ENCODE measurements at regions not wholly inside any gene's neighbourhood (a gene's known extent, or its start where the extent isn't known, plus 50 kb on each side); places are given as distances from the start of the nearest gene placed in this dataset.

DNA sequence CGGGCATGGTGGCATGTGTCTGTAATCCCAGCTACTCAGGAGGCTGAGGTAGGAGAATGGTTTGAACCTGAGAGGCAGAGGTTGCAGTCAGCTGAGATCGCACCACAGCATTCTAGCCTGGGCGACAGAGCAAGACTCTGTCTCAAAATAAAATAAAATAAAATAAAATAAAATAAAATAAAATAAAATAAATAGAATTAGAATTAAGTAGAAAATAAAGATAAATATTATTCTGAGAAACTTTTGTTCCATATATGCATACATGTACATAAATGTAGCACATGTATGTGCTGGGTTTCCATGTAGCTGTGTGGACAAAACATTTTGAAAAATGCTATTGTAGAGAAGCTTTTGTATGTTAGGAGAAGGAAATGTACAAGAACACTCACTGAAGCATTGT is 129.4 kb upstream of the VLDLR start:
- Histone ChIP-seq H2AFZ (replicated peaks; ENCODE audit: low read length, poor library complexity) (no peak overlapping the region), H4K8ac (ENCODE audit: low read depth in 2 of 2, low read length in 2 of 2) (no peak overlapping the region), H2AK5ac (ENCODE audit: low read depth, low read length) (no peak overlapping the region), H4K20me1 (ENCODE audit: insufficient read depth, low read length) (no peaks in the 10 kb centered on the region; the same call in 1 of the 2 replicates), H2BK20ac (ENCODE audit: low read depth, low read length) (no peak overlapping the region), H3K14ac (replicated peaks; ENCODE audit: low read depth, low read length) (no peak overlapping the region), H3K4ac (ENCODE audit: low read depth, low read length) (no peak overlapping the region), H3K56ac (ENCODE audit: extremely low read depth, insufficient read depth, low read length) (no peak overlapping the region), H3K9me1 (ENCODE audit: insufficient read depth, low read length) (no peaks in the 10 kb centered on the region; the same call in 1 of the 2 replicates), H3K4me1 (ENCODE audit: control insufficient read depth, insufficient read depth, low read length) (peaks cover 12% of the 10 kb centered on the region), H2BK15ac (ENCODE audit: low read depth, low read length) (no peak overlapping the region), H3K9ac (ENCODE audit: low read depth, low read length) (no peak overlapping the region), H3K79me1 (ENCODE audit: low read depth in 1 of 2, low read length in 2 of 2) (no peaks in the 10 kb centered on the region), H3K27me3 (ENCODE audit: control insufficient read depth, insufficient read depth, low read length) (no peaks in the 10 kb centered on the region), H3K9me3 (ENCODE audit: control insufficient read depth, insufficient read depth, low read length) (no peaks in the 10 kb centered on the region), H2BK120ac (ENCODE audit: low read depth, low read length) (no peak overlapping the region), H3K18ac (ENCODE audit: low read depth, low read length) (no peak overlapping the region), H3K4me2 (ENCODE audit: low read depth, low read length) (no peak overlapping the region), H3K36me3 (ENCODE audit: control insufficient read depth, insufficient read depth, low read length) (no peaks in the 10 kb centered on the region), H4K91ac (ENCODE audit: insufficient read depth, low read depth, low read length) (no peak overlapping the region), H2AK9ac (replicated peaks; ENCODE audit: low read depth, low read length, poor library complexity) (no peak overlapping the region), H3K4me3 (ENCODE audit: insufficient read depth, low read depth, low read length) (no peak overlapping the region), H3K27ac (ENCODE audit: insufficient read depth, low read length) (no peak overlapping the region), H2BK5ac (ENCODE audit: low read depth, low read length, poor library complexity, severe bottlenecking) (no peak overlapping the region), H4K5ac (ENCODE audit: low read depth, low read length) (no peak overlapping the region), H3K23ac (ENCODE audit: low read depth, low read length) (no peak overlapping the region)
- DNase-seq (no peak), ATAC-seq (ENCODE audit: low read depth) (no peak)
- TF ChIP-seq CEBPB (IDR thresholded peaks at IDR 0.05; ENCODE audit: low read depth, low read length) (no peak), CHD1 (IDR thresholded peaks at IDR 0.05; ENCODE audit: low read depth, low read length) (no peak)
- TF ChIP-seq, protein P1, sequence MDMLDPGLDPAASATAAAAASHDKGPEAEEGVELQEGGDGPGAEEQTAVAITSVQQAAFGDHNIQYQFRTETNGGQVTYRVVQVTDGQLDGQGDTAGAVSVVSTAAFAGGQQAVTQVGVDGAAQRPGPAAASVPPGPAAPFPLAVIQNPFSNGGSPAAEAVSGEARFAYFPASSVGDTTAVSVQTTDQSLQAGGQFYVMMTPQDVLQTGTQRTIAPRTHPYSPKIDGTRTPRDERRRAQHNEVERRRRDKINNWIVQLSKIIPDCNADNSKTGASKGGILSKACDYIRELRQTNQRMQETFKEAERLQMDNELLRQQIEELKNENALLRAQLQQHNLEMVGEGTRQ (IDR thresholded peaks at IDR 0.05; ENCODE audit: low read depth, low read length) = no peak
- CTCF ChIA-PET = no interaction called here
- POLR2A ChIA-PET (ENCODE audit: unreplicated experiment) = no interaction called here
- dilution Hi-C loops (cut with HindIII; ENCODE audit: low sequenced_read_pairs, unreplicated experiment) = no loop called here
- in situ Hi-C loops (cut with MboI; ENCODE audit: low sequenced_read_pairs) = no loop called here
- no CpG with 5 or more reads among the region's 3 CpGs for WGBS, 2 experiments (ENCODE audit: extremely low coverage in 2 of 2, insufficient read length in 1 of 2)
- no TSS peak for BruUV-seq (replicated peaks)
- intact Hi-C loops (cut with micrococcal nuclease) = loop anchor here (5.0 to 10.0 kb wide), 5 partner anchors 65 to 343 kb away; no protein-coding TSS in a partner anchor

All from IMR-90 (cell line).